ENCODE measurements at regions not wholly inside any gene's neighbourhood (a gene's known extent, or its start where the extent isn't known, plus 50 kb on each side); places are given as distances from the start of the nearest gene placed in this dataset.
"Not testable (repeated sequence)": the region's sequence is repeated elsewhere in the genome, so short reads cannot be mapped to it uniquely, and the experiment has no call there.

DNA sequence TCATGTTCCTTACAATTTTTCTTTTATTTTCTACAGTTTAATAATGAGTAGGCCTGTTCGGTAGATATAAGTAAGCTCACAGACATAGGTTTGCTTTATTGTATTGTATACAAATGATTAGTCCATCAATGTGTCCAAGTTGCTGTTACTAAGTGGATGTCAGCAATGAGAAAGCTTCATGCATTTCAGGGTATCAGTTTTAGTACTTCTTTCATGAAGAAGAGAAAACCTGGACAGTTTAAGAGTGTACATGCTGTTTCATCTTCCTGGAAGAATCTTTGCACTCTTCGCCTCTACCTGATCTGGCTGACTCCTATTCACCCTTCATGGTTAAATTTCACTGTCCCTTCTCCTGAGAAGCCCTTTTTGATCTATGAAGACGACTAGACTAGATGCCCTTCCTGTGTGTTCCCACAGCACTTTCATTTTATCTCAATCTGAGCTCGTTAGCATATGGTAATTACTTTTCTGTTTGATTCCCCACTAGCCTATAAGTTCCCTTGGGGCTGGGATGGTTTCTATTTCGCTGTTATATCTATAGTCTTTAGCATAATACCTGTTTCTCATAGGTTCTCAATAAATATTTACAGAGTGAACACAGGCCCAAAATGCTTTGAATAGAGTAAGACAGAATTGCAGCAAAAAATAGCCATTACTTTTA lies 70.7 kb downstream of the CETN3 start:
- DNase-seq (ENCODE audit: low read depth in 2 of 2, low spot score in 1 of 2): no peak

DNA sequence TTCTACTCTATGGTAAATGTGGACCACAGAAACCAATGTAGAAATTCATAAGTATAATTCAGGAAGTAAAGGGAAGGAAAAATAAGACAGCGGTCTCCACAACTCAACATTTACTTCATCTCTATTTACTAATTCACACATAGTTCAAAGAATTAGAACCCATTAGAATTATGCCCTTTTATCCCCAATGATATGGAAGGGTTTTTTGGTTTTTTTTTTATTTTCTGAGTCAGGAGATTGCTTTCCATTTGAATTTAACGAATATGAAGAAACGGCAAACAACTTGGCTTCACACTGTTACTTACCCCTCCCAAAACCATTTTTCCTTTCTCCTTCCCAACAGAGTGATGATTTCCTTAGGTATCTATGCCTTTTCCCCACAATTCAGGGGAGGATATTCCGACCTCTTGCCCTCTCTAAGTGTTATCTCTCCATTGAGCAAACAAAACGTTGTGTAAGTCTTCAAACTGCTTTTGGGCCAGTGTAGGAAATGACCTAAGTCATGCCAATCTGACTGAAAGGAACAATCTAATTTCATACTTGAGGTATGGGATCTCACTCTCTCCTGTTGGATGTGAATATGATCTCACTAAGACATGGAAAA lies 72.0 kb downstream of the CETN3 start:
- DNase-seq (ENCODE audit: low read depth in 2 of 2, low spot score in 1 of 2): no peak

DNA sequence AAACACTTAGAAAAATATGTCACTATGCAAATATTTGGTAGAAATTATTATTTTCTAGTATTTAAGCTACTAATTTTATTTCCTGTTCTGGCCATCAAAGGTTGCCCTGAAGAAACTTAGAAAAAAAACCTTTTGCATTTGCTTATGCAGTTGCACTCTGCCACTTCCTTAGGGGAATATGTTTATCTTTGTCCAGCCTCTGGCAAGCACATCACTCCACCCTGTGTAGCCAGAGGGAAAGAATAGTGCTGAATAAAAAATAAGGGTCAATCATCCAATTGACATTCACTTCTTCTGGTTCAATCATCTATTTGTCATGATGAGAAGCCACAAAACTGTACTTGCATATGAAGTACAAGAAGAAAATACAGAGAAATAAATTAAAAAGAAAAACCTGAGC lies 72.8 kb downstream of the CETN3 start:
- no peak for DNase-seq (ENCODE audit: low read depth in 2 of 2, low spot score in 1 of 2)

DNA sequence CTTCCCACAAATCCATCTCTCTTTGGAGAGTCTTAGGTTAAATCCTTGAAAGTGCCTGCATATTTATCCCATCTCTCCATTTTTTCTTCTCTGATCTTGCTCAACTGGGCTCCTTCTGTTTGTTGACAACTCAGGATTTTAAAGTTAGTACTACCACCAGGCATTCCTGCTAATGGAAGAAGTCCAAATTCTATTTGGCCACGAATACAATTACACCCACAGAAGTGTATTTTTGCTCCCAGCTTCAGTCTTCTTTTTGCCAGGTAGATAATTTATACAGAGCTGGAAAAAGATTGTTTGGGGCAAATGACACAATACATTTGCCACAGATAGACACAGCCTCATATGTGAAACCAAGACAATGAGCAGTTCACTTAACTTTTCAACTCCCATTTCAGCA lies 74.8 kb downstream of the CETN3 start:
- no peak for DNase-seq (ENCODE audit: low read depth in 2 of 2, low spot score in 1 of 2)

DNA sequence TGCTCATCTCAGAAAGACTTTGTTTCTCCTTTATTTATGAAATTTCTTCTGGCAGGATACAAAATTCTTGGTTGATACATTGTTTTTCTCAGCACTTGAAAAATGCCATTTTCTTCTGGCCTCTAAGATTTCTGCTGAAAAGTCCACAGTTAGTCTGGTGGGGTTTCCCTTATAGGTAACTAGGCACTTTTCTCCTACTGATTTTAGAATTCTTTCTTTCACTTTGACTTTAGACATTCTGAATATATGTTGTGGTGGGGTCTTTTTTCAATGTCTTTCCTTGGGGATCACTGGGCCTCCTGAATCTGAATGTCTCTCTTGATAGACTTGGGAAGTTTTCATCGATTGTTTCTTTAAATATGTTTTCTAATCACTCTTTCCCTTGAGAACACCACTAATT lies 79.6 kb downstream of the CETN3 start:
- no peak for DNase-seq (ENCODE audit: low read depth in 2 of 2, low spot score in 1 of 2)

DNA sequence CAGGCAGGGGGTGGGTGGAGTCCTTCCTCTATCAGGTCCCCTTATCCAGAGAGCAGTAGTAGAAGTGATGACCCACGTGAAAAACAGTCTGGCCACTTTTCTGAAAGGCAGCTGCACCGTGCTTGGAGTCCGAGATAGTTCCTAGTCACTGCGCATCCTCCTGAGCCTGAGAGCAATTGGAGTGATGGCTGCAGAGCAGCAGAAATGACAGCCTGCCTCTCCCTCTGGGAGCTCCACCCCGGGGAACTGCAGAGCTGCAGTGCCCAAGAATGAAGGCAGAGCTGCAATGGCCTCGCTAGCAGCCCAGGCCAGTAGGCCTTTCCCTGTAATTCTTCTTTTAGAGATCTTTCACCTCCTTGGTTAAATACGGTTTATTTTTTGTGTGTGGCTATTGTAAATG lies 82.6 kb downstream of the CETN3 start:
- DNase-seq (ENCODE audit: low read depth in 2 of 2, low spot score in 1 of 2): no peak

DNA sequence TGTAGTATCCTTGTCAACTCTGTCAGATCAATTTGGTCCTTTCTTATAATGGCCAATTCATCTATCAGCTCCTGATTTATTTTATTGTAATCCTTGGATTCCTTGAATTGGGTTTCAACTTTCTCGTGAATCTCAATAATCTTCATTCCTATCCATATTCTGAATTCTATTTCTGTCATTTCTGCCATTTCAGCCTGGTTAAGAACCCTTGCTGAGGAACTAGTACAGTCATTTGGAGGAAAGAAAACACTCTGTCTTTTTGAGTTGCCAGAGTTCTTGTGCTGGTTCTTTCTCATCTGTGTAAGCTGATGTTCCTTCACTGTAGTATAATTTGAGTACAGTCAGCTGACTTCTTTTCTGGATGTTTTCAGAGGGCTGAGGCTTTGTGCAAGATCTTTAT lies 84.5 kb downstream of the CETN3 start:
- no peak for DNase-seq (ENCODE audit: low read depth in 2 of 2, low spot score in 1 of 2)

DNA sequence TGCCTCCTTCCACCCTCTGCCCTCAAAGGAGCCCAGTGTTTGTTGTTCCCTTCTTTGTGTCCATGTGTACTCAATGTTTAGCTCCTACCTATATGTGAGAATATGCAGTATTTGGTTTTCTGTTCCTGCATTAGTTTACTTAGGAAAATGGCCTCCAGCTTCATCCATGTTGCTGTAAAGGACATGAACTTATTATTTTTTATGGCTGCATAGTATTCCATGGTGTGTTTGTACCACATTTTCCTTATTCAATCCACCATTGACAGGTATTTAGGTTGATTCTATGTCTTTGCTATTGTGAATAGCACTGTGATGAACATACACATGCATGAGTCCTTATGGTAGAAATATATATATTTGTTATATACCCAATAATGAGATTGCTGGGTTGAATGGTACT lies 89.2 kb downstream of the CETN3 start:
- DNase-seq (ENCODE audit: low read depth in 2 of 2, low spot score in 1 of 2): not testable (repeated sequence)

DNA sequence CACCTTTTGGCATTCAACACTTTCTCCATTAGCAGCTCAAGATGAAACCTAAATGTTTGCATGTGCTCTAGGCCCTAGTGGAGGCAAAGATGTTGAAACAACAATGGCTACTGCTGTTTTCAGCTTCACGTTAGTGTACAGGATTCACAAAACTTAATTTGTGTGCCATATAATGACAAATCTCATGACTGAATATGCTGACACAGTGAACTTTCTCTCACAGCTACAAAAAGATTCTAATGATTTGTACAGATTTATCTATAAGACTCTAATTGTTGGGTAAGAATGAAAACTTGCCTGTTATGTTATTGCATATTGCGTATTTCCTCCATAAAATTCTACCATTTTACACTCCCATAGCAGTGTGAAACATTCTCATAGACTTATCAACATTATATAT lies 97.5 kb downstream of the CETN3 start:
- DNase-seq (ENCODE audit: low read depth in 2 of 2, low spot score in 1 of 2): no peak

DNA sequence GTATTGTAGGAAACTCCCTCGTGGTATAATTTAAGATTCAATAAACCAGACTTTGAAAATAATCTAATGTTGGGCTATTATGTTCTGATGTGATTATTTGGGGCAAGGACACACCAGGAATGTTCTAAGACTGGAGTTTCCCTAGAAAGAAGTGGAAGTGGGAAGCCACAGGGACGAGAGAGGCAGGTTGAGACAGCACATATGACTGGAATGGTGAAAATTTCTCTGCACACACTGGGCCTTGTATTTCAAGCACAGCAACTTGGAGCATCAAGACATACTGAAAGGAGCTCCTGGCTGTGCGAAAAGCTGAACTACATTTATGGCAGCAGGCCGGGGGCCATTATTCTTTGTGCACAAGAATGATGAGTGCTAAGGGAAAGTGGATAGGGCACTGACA lies 98.2 kb downstream of the CETN3 start:
- no peak for DNase-seq (ENCODE audit: low read depth in 2 of 2, low spot score in 1 of 2)

DNA sequence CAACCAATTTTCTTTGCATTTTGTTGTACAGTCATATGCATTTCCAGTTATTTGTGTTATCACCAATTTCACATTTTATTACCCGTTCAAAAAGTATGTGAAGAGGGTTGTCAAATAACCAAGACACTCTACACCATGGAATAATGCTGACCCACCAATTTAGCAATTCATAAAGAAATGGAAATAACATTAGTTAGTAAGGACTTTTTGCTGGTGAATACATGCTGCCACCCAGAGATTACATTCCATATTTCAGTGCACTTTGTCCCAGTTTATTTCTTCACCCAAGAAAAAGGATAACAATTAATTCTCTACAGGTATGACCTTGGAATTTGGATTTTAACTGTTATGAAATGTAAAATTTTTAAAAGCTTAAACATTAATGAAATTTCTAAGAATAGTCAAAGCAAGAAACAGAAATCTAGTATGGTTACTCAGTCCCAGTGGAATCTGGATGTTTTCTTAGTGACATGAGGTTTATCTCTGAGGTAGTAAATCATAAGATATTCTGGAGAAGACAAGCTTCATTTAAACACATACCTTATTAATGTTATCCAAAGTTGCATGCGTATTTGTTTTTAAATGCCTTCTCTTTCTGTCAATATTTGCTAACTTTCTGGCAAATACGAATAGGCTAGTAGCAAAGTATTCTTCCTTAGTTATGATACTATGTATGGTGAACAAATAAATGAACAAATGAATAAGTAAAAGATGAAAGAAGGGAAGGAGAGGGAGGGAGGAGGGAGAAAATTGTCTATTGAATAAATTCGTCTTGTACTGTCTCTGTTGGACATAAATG lies 100.6 kb downstream of the CETN3 start:
- DNase-seq (ENCODE audit: low read depth in 2 of 2, low spot score in 1 of 2): no peak

DNA sequence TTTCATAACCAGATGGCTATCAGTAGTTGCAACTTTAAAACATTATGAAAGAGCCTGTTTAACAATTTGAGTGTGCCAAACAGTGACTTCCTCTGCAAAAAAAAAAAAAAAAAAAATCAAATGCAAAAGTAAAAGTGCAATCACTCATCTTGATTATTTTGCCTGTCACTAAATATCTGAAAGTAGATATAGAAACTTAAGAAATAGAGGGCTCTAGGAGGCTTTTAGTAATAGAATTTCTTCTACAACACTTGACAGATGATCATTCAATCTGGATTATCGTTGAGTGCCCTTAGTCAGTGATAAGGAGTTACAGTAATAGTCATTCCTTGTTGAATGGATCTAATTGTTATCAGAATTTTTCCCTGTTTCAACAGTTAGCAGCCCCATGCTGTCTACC lies 101.8 kb downstream of the CETN3 start:
- no peak for DNase-seq (ENCODE audit: low read depth in 2 of 2, low spot score in 1 of 2)

DNA sequence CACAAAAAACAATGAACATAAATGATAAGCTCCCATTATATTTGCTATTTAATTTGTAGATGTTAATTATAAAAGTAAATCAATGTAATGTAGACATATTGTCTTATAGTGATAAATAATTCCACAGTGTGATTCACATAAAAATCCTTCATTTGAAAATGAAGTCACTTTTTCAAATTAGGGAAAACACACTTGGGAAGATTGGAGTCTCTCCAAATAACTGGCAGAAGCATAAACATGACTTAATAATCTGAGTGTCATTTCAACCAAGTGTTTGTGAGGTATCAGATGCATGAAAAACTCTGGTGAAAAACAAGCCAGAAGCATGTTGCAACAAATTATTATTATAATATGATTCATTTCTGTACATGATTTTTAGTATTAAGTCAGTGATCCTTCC lies 102.2 kb downstream of the CETN3 start:
- no peak for DNase-seq (ENCODE audit: low read depth in 2 of 2, low spot score in 1 of 2)

DNA sequence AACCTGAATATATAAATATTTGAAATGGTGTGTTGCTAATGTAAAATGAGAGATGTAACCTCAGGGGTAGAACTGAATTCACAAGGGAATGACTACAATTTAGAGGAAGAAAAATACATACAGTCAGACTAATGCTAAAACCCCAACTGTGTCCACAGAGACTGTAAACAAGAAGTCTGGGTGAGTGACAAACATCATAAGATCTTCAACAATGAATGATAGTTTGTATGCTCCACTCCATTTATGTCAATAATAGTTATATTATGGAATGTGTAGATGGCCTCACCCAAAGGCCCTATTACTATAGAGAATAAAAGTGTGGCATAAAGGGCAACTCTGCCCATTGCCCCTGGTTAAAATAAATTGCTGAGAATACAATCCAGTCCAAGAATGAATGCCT lies 102.9 kb downstream of the CETN3 start:
- no peak for DNase-seq (ENCODE audit: low read depth in 2 of 2, low spot score in 1 of 2)

DNA sequence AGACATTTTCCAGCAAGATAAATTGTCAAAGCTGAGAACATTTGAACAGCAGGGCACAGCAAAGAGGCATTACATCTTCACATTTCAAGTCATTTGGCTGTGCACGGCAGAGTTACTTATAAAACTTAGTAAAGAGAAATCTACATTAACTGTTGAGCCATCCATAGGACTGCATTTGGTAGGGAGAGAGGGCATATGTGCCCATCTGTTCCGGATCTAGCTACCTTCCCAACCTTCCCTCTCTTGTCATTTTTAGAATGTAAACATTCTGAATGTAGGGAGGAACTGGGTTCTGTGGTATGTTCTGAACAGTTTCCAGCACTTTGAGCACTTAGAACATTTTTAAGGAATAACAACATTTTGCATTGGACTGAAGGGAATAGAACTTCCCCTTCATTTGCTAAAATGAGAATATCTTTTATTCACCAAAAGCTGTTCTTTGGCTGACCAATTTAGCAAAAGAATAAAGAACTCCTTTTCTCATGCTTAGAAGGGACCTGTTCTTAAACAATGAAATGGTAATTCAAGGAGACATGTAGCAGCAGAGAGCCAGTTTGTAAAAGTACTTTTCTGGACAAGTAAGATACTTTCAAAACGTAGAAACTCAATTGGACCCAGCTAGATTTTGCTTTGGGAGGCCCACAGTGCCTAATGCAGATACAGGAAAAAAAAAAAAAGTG lies 104.4 kb downstream of the CETN3 start:
- no peak for DNase-seq (ENCODE audit: low read depth in 2 of 2, low spot score in 1 of 2)

DNA sequence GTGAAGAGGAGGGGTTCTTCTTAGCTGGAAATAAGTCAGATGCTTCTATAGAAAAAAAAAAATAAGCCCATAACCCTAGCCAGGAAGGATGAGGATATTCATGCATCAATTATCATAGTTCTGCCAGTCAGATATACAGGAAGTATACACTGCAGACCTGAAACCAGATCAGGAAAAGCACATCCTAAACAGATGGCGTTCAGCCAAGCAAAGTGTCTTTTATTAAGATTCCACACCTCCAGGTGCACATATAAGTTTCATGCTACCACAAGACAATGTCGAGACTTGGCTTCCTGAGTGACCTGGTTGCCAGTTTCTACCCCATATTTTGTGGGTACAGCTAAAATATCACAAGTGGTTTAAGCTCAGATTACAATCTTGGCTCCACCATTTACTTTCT lies 108.3 kb downstream of the CETN3 start:
- no peak for DNase-seq (ENCODE audit: low read depth in 2 of 2, low spot score in 1 of 2)

DNA sequence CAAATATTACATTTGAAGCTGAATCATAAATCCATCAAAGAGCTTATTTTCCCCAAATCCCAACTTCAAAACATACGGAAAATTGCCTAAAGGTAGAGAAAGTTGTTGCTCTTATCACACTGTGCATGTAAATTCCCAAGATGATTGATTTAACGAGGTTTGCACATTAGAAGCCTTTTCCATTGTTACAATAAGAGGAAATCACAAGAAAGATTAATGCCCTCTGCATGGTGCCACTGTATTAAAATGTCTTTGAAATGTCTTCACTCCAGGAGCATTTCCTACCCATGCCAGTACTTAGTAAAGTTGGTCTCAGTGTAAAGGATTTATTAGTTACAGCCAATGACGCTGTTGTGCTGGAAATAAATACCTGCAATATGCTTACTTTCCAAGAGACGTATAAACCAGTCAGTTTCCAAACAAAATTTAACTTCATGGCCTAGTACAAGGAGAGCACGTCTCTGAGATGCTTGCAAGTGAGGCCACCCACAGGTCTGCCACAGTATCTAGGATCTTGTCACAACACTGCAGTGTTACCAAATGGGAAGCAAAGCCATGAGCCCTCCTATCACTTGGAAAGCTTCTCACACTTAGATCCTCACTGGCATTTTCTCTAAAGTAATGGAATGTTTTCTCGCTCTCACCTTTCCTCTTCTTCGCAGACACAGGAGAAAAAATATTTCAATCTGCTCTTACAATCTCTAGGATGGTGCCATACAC lies 112.4 kb downstream of the CETN3 start:
- DNase-seq (ENCODE audit: low read depth in 2 of 2, low spot score in 1 of 2): no peak

DNA sequence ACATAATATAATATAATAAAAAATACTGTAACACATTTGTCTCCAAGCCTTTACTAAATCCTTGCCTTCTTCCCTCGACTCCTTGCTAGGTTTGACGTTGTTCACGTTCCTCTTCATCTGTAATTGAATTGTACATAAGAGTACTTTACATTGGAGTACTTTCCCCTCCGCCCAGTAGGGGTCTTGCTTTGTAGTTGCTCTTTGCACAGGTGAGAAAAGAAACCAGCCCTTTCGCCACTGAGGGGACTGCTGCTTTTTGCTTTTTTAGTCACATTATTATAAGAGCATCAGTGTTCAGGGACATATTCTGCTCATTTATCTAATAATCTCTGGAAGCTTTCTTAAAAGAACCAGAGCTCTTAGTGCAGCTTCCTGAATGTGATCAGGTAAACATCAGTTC lies 115.0 kb downstream of the CETN3 start:
- DNase-seq (ENCODE audit: low read depth in 2 of 2, low spot score in 1 of 2): no peak

DNA sequence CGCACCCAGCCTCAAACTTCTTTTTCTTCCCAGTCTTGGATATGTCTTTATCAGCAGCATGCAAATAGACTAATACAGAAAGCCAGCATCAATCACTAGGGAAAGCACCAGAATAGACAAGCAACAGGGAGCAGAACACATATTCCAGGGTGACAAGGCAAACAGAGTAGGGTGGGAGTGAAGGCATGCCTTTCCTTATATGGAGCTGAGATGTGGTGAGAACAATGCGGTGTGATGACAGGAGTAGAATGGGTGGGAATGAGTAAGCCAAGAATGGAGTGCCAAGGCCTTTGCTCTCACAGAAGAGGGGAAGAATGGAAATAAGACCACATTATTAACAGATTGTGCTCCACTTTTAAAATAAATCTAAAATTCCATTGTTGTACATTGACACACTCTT lies 115.6 kb downstream of the CETN3 start:
- DNase-seq (ENCODE audit: low read depth in 2 of 2, low spot score in 1 of 2): no peak

DNA sequence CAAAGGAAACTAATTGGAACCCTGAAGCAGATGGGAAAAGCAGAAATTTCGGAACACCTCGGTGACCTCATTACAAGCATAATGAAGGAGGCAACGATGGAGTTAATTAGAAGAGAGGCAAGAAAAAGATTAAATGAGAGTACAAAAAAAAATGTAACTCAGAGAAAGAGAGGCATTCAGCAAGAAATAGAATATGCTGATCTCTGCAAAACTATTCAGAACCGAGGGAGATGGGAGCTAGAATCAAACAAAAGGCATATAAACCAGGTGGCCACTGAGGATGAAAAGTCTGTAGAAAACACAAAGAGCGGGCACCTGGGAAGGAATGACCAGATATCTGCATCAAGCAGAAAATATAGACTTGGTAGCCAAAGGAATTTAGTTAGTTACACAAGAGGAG lies 118.9 kb downstream of the CETN3 start:
- no peak for DNase-seq (ENCODE audit: low read depth in 2 of 2, low spot score in 1 of 2)

DNA sequence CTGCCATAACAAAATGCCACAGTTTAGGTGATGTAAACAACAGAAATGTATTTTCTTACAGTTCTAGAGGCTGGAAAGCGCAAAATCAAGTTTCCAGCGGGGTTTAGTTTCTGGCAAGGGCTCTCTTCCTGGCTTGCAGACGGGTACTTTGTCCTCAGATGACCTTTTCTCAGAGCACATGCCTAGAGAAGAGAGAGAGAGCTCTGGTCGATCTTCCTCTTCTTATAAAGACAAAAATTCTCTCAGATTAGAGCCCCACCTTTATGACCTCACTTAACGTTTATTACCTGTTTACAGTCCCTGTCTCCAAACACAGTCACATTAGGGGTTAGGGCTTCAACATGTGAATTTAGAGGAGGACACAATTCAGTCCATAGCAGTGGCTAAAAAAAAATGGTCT lies 119.7 kb downstream of the CETN3 start:
- no peak for DNase-seq (ENCODE audit: low read depth in 2 of 2, low spot score in 1 of 2)

Data from stimulated activated CD8-positive, alpha-beta memory T cell treated with anti-CD3 and anti-CD28 coated beads, Interleukin-4, amount 100 ng/mL, for 1 hour (primary cell).